K562 (cell line): ENCODE measurements at regions not wholly inside any gene's neighbourhood (a gene's known extent, or its start where the extent isn't known, plus 50 kb on each side); places are given as distances from the start of the nearest gene placed in this dataset.

Experiments
- ATAC-seq: fragments of 200-7000 bp; cut with Tn5 transposase; 3 replicates; pipeline ENCODE4 v1.9.1; 2020; ENCODE audit warnings: moderate library complexity
- BruUV-seq: library from RNA; stranded (reverse); fragments of 400-500 nt; replicated peaks from 2 replicates; lab custom pipeline; 2021; lab: Mats Ljungman, UMichigan
- CTCF ChIA-PET: fragments of 300-600 bp; formaldehyde crosslinking; extraction: SDS; loops from one replicate; lab custom pipeline; 2021; ENCODE audit warnings: low intra/inter-chr PET ratio; lab: Yijun Ruan, JAX
- POLR2A ChIA-PET: fragments of 300-600, 350-650 bp; sonication (Branson Sonifier 250); formaldehyde crosslinking; extraction: SDS; loops from one replicate; lab custom pipeline; 2021; ENCODE audit warnings: antibody characterized with exemption, inconsistent platforms; lab: Yijun Ruan, JAX
- DNase-seq, 4 experiments: peaks; one replicate each; pipeline versions ENCODE4 v3.0.0 to v3.0.0-alpha.2; 2011 to 2018; ENCODE audit warnings: low spot score in 3 of 4, mixed read lengths in 3 of 4; ENCODE audit errors: extremely low read depth in 1 of 4
- FAIRE-seq: peaks from 2 replicates; lab custom pipeline; 2011; peaks lifted over from hg19 to GRCh38; lab: Jason Lieb, UNC
- H2AFZ ChIP-seq: 2 replicates; pipeline ENCODE4 v1.6.0; 2011; ENCODE audit warnings: low read depth, low read length, control low read depth, inconsistent platforms
- H3K27ac ChIP-seq: fragments of 200-600 bp; 3 replicates; pipeline ENCODE4 v1.8.0; 2011; ENCODE audit warnings: low read depth, mild to moderate bottlenecking, control low read depth, inconsistent platforms, low read length, moderate library complexity, mixed read lengths; ENCODE audit errors: extremely low read depth
- H3K27me3 ChIP-seq, 2 experiments: fragments of 300-600 bp in 1 of 2; 2 replicates in 1 of 2; 3 replicates in 1 of 2; pipeline versions ENCODE4 v1.6.0 to v1.8.0; 2011; ENCODE audit warnings: inconsistent platforms in 2 of 2, low read length in 2 of 2, mild to moderate bottlenecking in 1 of 2, mixed read lengths in 1 of 2, moderate library complexity in 1 of 2; ENCODE audit not compliant: control insufficient read depth in 2 of 2, insufficient read depth in 2 of 2
- H3K36me3 ChIP-seq: fragments of 300-600 bp; 3 replicates; pipeline ENCODE4 v1.8.0; 2011; ENCODE audit warnings: mild to moderate bottlenecking, low read length, inconsistent platforms; ENCODE audit not compliant: control insufficient read depth, insufficient read depth
- H3K4me1 ChIP-seq, 2 experiments: fragments of 200-600 bp in 1 of 2; replicated peaks in 1 of 2; 2 replicates in 1 of 2; 3 replicates in 1 of 2; pipeline versions ENCODE4 v1.5.1 to v1.8.0; 2011; ENCODE audit warnings: inconsistent platforms in 2 of 2, low read length in 2 of 2, mild to moderate bottlenecking in 1 of 2, mixed read lengths in 1 of 2, moderate library complexity in 1 of 2; ENCODE audit not compliant: control insufficient read depth in 2 of 2, insufficient read depth in 2 of 2
- H3K4me2 ChIP-seq: 2 replicates; pipeline ENCODE4 v1.6.1; 2011; ENCODE audit warnings: low read length, control low read depth, inconsistent platforms, mixed read lengths; ENCODE audit not compliant: insufficient read depth
- H3K4me3 ChIP-seq: fragments of 200-600 bp; sonication (generic), shearing (Covaris generic); 2 replicates; pipeline ENCODE4 v1.5.1; 2016; ENCODE audit warnings: control low read depth, inconsistent platforms
- H3K79me2 ChIP-seq: fragments of 200-600 bp; 3 replicates; pipeline ENCODE4 v1.8.0; 2011; ENCODE audit warnings: low read length, inconsistent platforms; ENCODE audit not compliant: control insufficient read depth, insufficient read depth
- H3K9ac ChIP-seq, 2 experiments: 2 replicates each; pipeline versions ENCODE4 v1.6.0 to v1.6.1; 2011; ENCODE audit warnings: low read depth in 2 of 2, low read length in 2 of 2, control low read depth in 1 of 2, inconsistent platforms in 1 of 2, mild to moderate bottlenecking in 1 of 2, mixed read lengths in 1 of 2; ENCODE audit not compliant: insufficient read depth in 1 of 2
- H3K9me1 ChIP-seq: one replicate; pipeline ENCODE4 v1.6.0; 2011; ENCODE audit warnings: inconsistent platforms, mild to moderate bottlenecking, low read length, moderate library complexity; ENCODE audit not compliant: control insufficient read depth, insufficient read depth
- H3K9me3 ChIP-seq: replicated peaks from 2 replicates; pipeline ENCODE4 v1.5.1; 2011; ENCODE audit warnings: low read depth, low read length, inconsistent platforms; ENCODE audit not compliant: control insufficient read depth, insufficient read depth
- H4K20me1 ChIP-seq: replicated peaks from 2 replicates; pipeline ENCODE4 v1.6.1; 2011; ENCODE audit warnings: low read length, inconsistent platforms, mixed read lengths; ENCODE audit not compliant: control insufficient read depth, insufficient read depth
- CEBPZ ChIP-seq: fragments of 150-350 bp; IDR thresholded peaks from 2 replicates; pipeline ENCODE4 v1.6.1; 2014; ENCODE audit warnings: low read depth, mild to moderate bottlenecking, low read length, borderline replicate concordance
- MAFK ChIP-seq: IDR thresholded peaks from 2 replicates; pipeline ENCODE4 v1.6.1; 2011; ENCODE audit warnings: low read length, improper control_type of control experiment
- NFXL1 ChIP-seq: fragments of 450-650 bp; formaldehyde crosslinking; IDR thresholded peaks from 2 replicates; pipeline ENCODE4 v1.4.0; 2021; ENCODE audit warnings: mild to moderate bottlenecking
- RB1 ChIP-seq: fragments of 450-650 bp; IDR thresholded peaks from 2 replicates; pipeline ENCODE4 v1.6.1; 2017; ENCODE audit warnings: low read depth, mild to moderate bottlenecking
- SMARCE1 ChIP-seq: fragments of 450-650 bp; IDR thresholded peaks from 2 replicates; pipeline ENCODE4 v1.7.1; 2016; ENCODE audit warnings: mild to moderate bottlenecking
- ZNF184 ChIP-seq: sonication (generic); formaldehyde crosslinking; IDR thresholded peaks from 2 replicates; pipeline ENCODE4 v1.5.0; 2020; ENCODE audit warnings: missing genetic modification reagents
- ZNF224 ChIP-seq: sonication (generic); formaldehyde crosslinking; IDR thresholded peaks from 2 replicates; pipeline ENCODE4 v1.8.0; 2022; ENCODE audit warnings: mild to moderate bottlenecking, missing genetic modification reagents
- WGBS: fragments of 100-300 bp; shearing (Covaris generic); methylation state at CpG from one replicate; pipeline ENCODE4 v1.1.6; 2016; ENCODE audit warnings: low coverage, mixed read lengths; ENCODE audit not compliant: insufficient coverage; ENCODE audit errors: missing lambda C conversion rate; 5-methylcytosine and 5-hydroxymethylcytosine counted together
- in situ Hi-C: fragments of 300-500 bp; cut with MboI; formaldehyde crosslinking; loops from 4 replicates; pipeline ENCODE4 v1.15.0; 2018; ENCODE audit warnings: inconsistent platforms, mixed read lengths
- intact Hi-C: fragments of 100-400 bp; cut with micrococcal nuclease; formaldehyde crosslinking; loops from 2 replicates; pipeline ENCODE4 v1.14.2; 2022

- TF ChIP-seq CEBPZ, result no peak
- TF ChIP-seq MAFK, result no peak
- TF ChIP-seq NFXL1 (CRISPR knock-in tag), result no peak
- TF ChIP-seq RB1, result no peak
- TF ChIP-seq SMARCE1, result no peak
- TF ChIP-seq ZNF224, result no peak
Observed at GRCh38 chr5:160925281-160925680, 73.3 kb upstream of the ATP10B start (continued).

- WGBS, result 0% methylated on average over 6 of the region's 6 CpGs
- H3K4me2 ChIP-seq, result no peak overlapping the region
- H2AFZ ChIP-seq, result no peak overlapping the region
- H3K79me2 ChIP-seq, result no peaks in the 10 kb centered on the region
- no peak overlapping the region for H3K4me3 ChIP-seq
- FAIRE-seq, result no peak
- H3K36me3 ChIP-seq, result no peaks in the 10 kb centered on the region
- no peak for TF ChIP-seq ZNF184
- TF ChIP-seq, all 486 proteins: peak for 0
- in situ Hi-C loops, result no loop called here
- POLR2A ChIA-PET, result no interaction called here
- ATAC-seq, result no peak
- H3K9ac ChIP-seq, result no peak overlapping the region
- H4K20me1 ChIP-seq, result no peaks in the 10 kb centered on the region
- no peaks in the 10 kb centered on the region for H3K27me3 ChIP-seq
- CTCF ChIA-PET, result no interaction called here
- H3K9me1 ChIP-seq, result no peaks in the 10 kb centered on the region
- no peak for DNase-seq
- no TSS peak for BruUV-seq
- no peaks in the 10 kb centered on the region for H3K4me1 ChIP-seq
- no peak overlapping the region for H3K27ac ChIP-seq
- H3K9me3 ChIP-seq, result no peaks in the 10 kb centered on the region
- intact Hi-C loops, result no loop called here
Observed at GRCh38 chr5:160923936-160924710, 72.1 kb upstream of the ATP10B start.
